ENCODE measurements at regions not wholly inside any gene's neighbourhood (a gene's known extent, or its start where the extent isn't known, plus 50 kb on each side); places are given as distances from the start of the nearest gene placed in this dataset.

DNA sequence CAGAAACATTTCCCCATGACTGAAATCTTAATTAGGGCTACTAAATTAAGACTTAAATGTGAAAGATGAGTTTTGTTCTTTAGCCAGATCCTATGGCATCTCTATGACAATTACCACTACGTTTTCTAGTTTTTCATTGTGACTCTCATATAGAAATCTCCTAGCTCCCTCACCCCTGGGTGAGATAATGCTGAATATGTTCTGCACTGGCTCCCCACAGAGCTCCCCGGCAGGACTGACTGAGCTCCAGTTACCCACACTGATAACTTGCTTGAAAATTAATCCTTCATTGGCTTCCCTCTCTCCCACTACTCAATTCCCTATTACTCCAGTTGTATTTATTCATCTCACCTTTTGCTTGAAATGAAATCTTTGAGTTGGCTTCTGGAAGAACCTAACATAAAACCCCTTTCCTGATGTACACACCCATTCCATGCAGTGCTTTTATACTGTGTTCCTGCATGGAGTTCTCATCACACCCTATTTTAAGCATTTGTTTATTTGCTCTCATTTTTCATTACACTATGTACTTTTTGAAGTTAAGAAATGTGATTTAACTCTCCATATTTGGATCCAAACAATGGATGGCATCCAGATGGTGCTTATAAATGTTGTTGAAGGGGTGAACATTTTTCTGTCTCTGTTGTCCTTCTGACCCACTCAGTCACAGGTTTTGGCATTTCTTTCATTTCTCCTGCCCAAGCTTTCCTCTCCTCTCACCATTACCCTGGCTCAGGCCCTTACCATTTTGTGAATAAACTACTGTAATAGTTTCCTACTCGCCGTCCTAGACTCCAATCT lies 623.4 kb downstream of the SPRY1 start:
- no peak for TF ChIP-seq POLR2AphosphoS5 (IDR thresholded peaks at IDR 0.05)
- TF ChIP-seq, protein P1, sequence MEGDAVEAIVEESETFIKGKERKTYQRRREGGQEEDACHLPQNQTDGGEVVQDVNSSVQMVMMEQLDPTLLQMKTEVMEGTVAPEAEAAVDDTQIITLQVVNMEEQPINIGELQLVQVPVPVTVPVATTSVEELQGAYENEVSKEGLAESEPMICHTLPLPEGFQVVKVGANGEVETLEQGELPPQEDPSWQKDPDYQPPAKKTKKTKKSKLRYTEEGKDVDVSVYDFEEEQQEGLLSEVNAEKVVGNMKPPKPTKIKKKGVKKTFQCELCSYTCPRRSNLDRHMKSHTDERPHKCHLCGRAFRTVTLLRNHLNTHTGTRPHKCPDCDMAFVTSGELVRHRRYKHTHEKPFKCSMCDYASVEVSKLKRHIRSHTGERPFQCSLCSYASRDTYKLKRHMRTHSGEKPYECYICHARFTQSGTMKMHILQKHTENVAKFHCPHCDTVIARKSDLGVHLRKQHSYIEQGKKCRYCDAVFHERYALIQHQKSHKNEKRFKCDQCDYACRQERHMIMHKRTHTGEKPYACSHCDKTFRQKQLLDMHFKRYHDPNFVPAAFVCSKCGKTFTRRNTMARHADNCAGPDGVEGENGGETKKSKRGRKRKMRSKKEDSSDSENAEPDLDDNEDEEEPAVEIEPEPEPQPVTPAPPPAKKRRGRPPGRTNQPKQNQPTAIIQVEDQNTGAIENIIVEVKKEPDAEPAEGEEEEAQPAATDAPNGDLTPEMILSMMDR (IDR thresholded peaks at IDR 0.05 in 8 of 11, conservative IDR thresholded peaks at IDR 0.05 in 3 of 11) = no peak
